Left renal pelvis (tissue), 4 donors: ENCODE measurements at regions not wholly inside any gene's neighbourhood (a gene's known extent, or its start where the extent isn't known, plus 50 kb on each side); places are given as distances from the start of the nearest gene placed in this dataset.
"Not testable (repeated sequence)": the region's sequence is repeated elsewhere in the genome, so short reads cannot be mapped to it uniquely, and the experiment has no call there.

Experiments used
- DNase-seq, 4 donors: peaks; one replicate each; pipeline ENCODE4 v3.0.0-alpha.2; 2013; ENCODE audit warnings: low read depth in 4 of 4, low spot score in 3 of 4

- DNase-seq: not testable (repeated sequence)
Measured at GRCh38 chr7:97928844-97929243, 56.6 kb upstream of the ASNS start.

- DNase-seq: peak; percentile 10 to 39 (median 30)
Measured at GRCh38 chr7:97927790-97928748, 55.9 kb upstream of the ASNS start.
